Dendritic cell treated with granulocyte-macrophage colony-stimulating factor and Interleukin-4, amounts not matched to agents 40 ng/mL and 50 ng/mL, for 4 days (primary cell): ENCODE measurements at regions not wholly inside any gene's neighbourhood (a gene's known extent, or its start where the extent isn't known, plus 50 kb on each side); places are given as distances from the start of the nearest gene placed in this dataset.

Source experiments
- H3K27ac Mint-ChIP-seq: one replicate; pipeline ENCODE4 v1.8.0; 2022; ENCODE audit warnings: mild to moderate bottlenecking, mixed read lengths
- H3K27me3 Mint-ChIP-seq: one replicate; pipeline ENCODE4 v1.8.0; 2022; ENCODE audit warnings: mild to moderate bottlenecking, mixed read lengths
- H3K36me3 Mint-ChIP-seq: one replicate; pipeline ENCODE4 v1.8.0; 2022; ENCODE audit warnings: low read depth, mixed read lengths
- H3K4me1 Mint-ChIP-seq: one replicate; pipeline ENCODE4 v1.8.0; 2022; ENCODE audit warnings: low read depth, mixed read lengths
- H3K4me3 Mint-ChIP-seq: one replicate; pipeline ENCODE4 v1.8.0; 2022; ENCODE audit warnings: mild to moderate bottlenecking, moderate library complexity, mixed read lengths
- H3K9me3 Mint-ChIP-seq: one replicate; pipeline ENCODE4 v1.8.0; 2022; ENCODE audit warnings: mixed read lengths
- intact Hi-C: fragments of 100-400 bp; cut with micrococcal nuclease; formaldehyde crosslinking; loops from one replicate; pipeline ENCODE4 v1.15.0; 2022

- intact Hi-C loops: no loop called here
- H3K4me3 Mint-ChIP-seq: no peak overlapping the region
- no peaks in the 10 kb centered on the region for H3K27me3 Mint-ChIP-seq
- H3K36me3 Mint-ChIP-seq: no peaks in the 10 kb centered on the region
- no peak overlapping the region for H3K27ac Mint-ChIP-seq
- H3K9me3 Mint-ChIP-seq: peaks cover 18% of the 10 kb centered on the region
- no peaks in the 10 kb centered on the region for H3K4me1 Mint-ChIP-seq
These were observed 416.3 kb upstream of the PHF14 start for GRCh38 chr7:10557375-10557774.

- Mint-ChIP-seq H3K9me3 (peaks cover 20% of the 10 kb centered on the region), H3K36me3 (no peaks in the 10 kb centered on the region), H3K27me3 (no peaks in the 10 kb centered on the region), H3K4me3 (no peak overlapping the region), H3K4me1 (no peaks in the 10 kb centered on the region), H3K27ac (no peak overlapping the region)
- intact Hi-C loops: no loop called here
These were observed 413.2 kb upstream of the PHF14 start for GRCh38 chr7:10560497-10560896.

GRCh38 chr7:10568891-10569290 is 404.8 kb upstream of the PHF14 start:
- Mint-ChIP-seq H3K27ac (no peak overlapping the region), H3K27me3 (no peaks in the 10 kb centered on the region), H3K4me1 (no peaks in the 10 kb centered on the region), H3K36me3 (no peaks in the 10 kb centered on the region), H3K9me3 (peaks cover 11% of the 10 kb centered on the region), H3K4me3 (no peak overlapping the region)
- intact Hi-C loops: no loop called here

- Mint-ChIP-seq H3K9me3 (no peaks in the 10 kb centered on the region), H3K4me1 (no peaks in the 10 kb centered on the region), H3K4me3 (no peak overlapping the region), H3K27me3 (no peaks in the 10 kb centered on the region), H3K27ac (no peak overlapping the region), H3K36me3 (no peaks in the 10 kb centered on the region)
- intact Hi-C loops: no loop called here
These were observed 401.9 kb upstream of the PHF14 start for GRCh38 chr7:10571759-10572158.

- no peaks in the 10 kb centered on the region for H3K36me3 Mint-ChIP-seq
- H3K27ac Mint-ChIP-seq: no peak overlapping the region
- H3K9me3 Mint-ChIP-seq: no peaks in the 10 kb centered on the region
- intact Hi-C loops: no loop called here
- no peaks in the 10 kb centered on the region for H3K4me1 Mint-ChIP-seq
- no peaks in the 10 kb centered on the region for H3K27me3 Mint-ChIP-seq
- H3K4me3 Mint-ChIP-seq: no peak overlapping the region
These were observed 395.8 kb upstream of the PHF14 start for GRCh38 chr7:10577866-10578374.

GRCh38 chr7:10579561-10579960 is 394.1 kb upstream of the PHF14 start:
- H3K9me3 Mint-ChIP-seq: no peaks in the 10 kb centered on the region
- H3K4me1 Mint-ChIP-seq: no peaks in the 10 kb centered on the region
- H3K4me3 Mint-ChIP-seq: no peak overlapping the region
- H3K36me3 Mint-ChIP-seq: no peaks in the 10 kb centered on the region
- H3K27me3 Mint-ChIP-seq: no peaks in the 10 kb centered on the region
- H3K27ac Mint-ChIP-seq: no peak overlapping the region
- intact Hi-C loops: no loop called here

- intact Hi-C loops: no loop called here
- Mint-ChIP-seq H3K4me3 (no peak overlapping the region), H3K36me3 (no peaks in the 10 kb centered on the region), H3K27ac (no peak overlapping the region), H3K4me1 (no peaks in the 10 kb centered on the region), H3K9me3 (no peaks in the 10 kb centered on the region), H3K27me3 (no peaks in the 10 kb centered on the region)
These were observed 388.8 kb upstream of the PHF14 start for GRCh38 chr7:10584886-10585285.

GRCh38 chr7:10588084-10588483 is 385.6 kb upstream of the PHF14 start:
- Mint-ChIP-seq H3K4me1 (no peaks in the 10 kb centered on the region), H3K27me3 (no peaks in the 10 kb centered on the region), H3K9me3 (no peaks in the 10 kb centered on the region), H3K27ac (no peak overlapping the region), H3K36me3 (no peaks in the 10 kb centered on the region), H3K4me3 (no peak overlapping the region)
- intact Hi-C loops: no loop called here

- intact Hi-C loops: no loop called here
- Mint-ChIP-seq H3K4me1 (no peaks in the 10 kb centered on the region), H3K27ac (no peak overlapping the region), H3K36me3 (no peaks in the 10 kb centered on the region), H3K27me3 (no peaks in the 10 kb centered on the region), H3K9me3 (no peaks in the 10 kb centered on the region), H3K4me3 (no peak overlapping the region)
These were observed 381.1 kb upstream of the PHF14 start for GRCh38 chr7:10592604-10593003.

GRCh38 chr7:10593080-10593479 is 380.6 kb upstream of the PHF14 start:
- Mint-ChIP-seq H3K4me1 (no peaks in the 10 kb centered on the region), H3K36me3 (no peaks in the 10 kb centered on the region), H3K4me3 (no peak overlapping the region), H3K27me3 (no peaks in the 10 kb centered on the region), H3K9me3 (no peaks in the 10 kb centered on the region), H3K27ac (no peak overlapping the region)
- intact Hi-C loops: no loop called here

- H3K27me3 Mint-ChIP-seq: no peaks in the 10 kb centered on the region
- no peak overlapping the region for H3K4me3 Mint-ChIP-seq
- intact Hi-C loops: no loop called here
- H3K4me1 Mint-ChIP-seq: no peaks in the 10 kb centered on the region
- H3K9me3 Mint-ChIP-seq: no peaks in the 10 kb centered on the region
- H3K27ac Mint-ChIP-seq: no peak overlapping the region
- H3K36me3 Mint-ChIP-seq: no peaks in the 10 kb centered on the region
These were observed 376.8 kb upstream of the PHF14 start for GRCh38 chr7:10596827-10597226.

GRCh38 chr7:10604128-10604527 is 369.5 kb upstream of the PHF14 start:
- H3K4me3 Mint-ChIP-seq: no peak overlapping the region
- H3K36me3 Mint-ChIP-seq: no peaks in the 10 kb centered on the region
- H3K4me1 Mint-ChIP-seq: no peaks in the 10 kb centered on the region
- no peaks in the 10 kb centered on the region for H3K27me3 Mint-ChIP-seq
- H3K9me3 Mint-ChIP-seq: no peaks in the 10 kb centered on the region
- no peak overlapping the region for H3K27ac Mint-ChIP-seq
- intact Hi-C loops: no loop called here

GRCh38 chr7:10612950-10613349 is 360.7 kb upstream of the PHF14 start:
- H3K9me3 Mint-ChIP-seq: peaks cover 16% of the 10 kb centered on the region
- no peaks in the 10 kb centered on the region for H3K4me1 Mint-ChIP-seq
- H3K27ac Mint-ChIP-seq: no peak overlapping the region
- no peaks in the 10 kb centered on the region for H3K27me3 Mint-ChIP-seq
- H3K36me3 Mint-ChIP-seq: no peaks in the 10 kb centered on the region
- intact Hi-C loops: no loop called here
- H3K4me3 Mint-ChIP-seq: no peak overlapping the region

GRCh38 chr7:10618953-10619352 is 354.7 kb upstream of the PHF14 start:
- intact Hi-C loops: no loop called here
- H3K27me3 Mint-ChIP-seq: no peaks in the 10 kb centered on the region

GRCh38 chr7:10632712-10633111 is 341.0 kb upstream of the PHF14 start:
- Mint-ChIP-seq H3K4me3 (no peak overlapping the region), H3K4me1 (no peaks in the 10 kb centered on the region)

More at GRCh38 chr7:10618953-10619352, 354.7 kb upstream of the PHF14 start:
- H3K4me1 Mint-ChIP-seq: no peaks in the 10 kb centered on the region
- H3K9me3 Mint-ChIP-seq: peaks cover 38% of the 10 kb centered on the region
- no peak overlapping the region for H3K27ac Mint-ChIP-seq
- H3K36me3 Mint-ChIP-seq: no peaks in the 10 kb centered on the region
- H3K4me3 Mint-ChIP-seq: no peak overlapping the region

More at GRCh38 chr7:10632712-10633111, 341.0 kb upstream of the PHF14 start:
- Mint-ChIP-seq H3K36me3 (no peaks in the 10 kb centered on the region), H3K27me3 (no peaks in the 10 kb centered on the region), H3K9me3 (peaks cover 9% of the 10 kb centered on the region), H3K27ac (no peak overlapping the region)
- intact Hi-C loops: no loop called here
